Loucy (cell line): ENCODE measurements at regions not wholly inside any gene's neighbourhood (a gene's known extent, or its start where the extent isn't known, plus 50 kb on each side); places are given as distances from the start of the nearest gene placed in this dataset.

Experiments
- H2AFZ ChIP-seq: fragments of 200-600 bp; sonication (generic); 2 replicates; pipeline ENCODE4 v1.6.0; 2016; ENCODE audit warnings: antibody characterized with exemption, mild to moderate bottlenecking, low read length, moderate library complexity
- H3F3A ChIP-seq: fragments of 200-600 bp; 2 replicates; pipeline ENCODE4 v1.6.0; 2016; ENCODE audit warnings: antibody characterized with exemption, low read depth, mild to moderate bottlenecking
- H3K27me3 ChIP-seq: fragments of 200-600 bp; sonication (generic); 2 replicates; pipeline ENCODE4 v1.6.1; 2014; ENCODE audit warnings: low read length, mild to moderate bottlenecking; ENCODE audit not compliant: insufficient read depth, poor library complexity, severe bottlenecking
- H3K36me3 ChIP-seq: fragments of 200-600 bp; sonication (generic); 2 replicates; pipeline ENCODE4 v1.6.1; 2016; ENCODE audit warnings: low read length; ENCODE audit not compliant: insufficient read depth
- H3K4me1 ChIP-seq: fragments of 200-600 bp; sonication (generic); 2 replicates; pipeline ENCODE4 v1.5.1; 2014; ENCODE audit warnings: low read length, mild to moderate bottlenecking; ENCODE audit not compliant: insufficient read depth, poor library complexity, severe bottlenecking
- H3K4me2 ChIP-seq: fragments of 200-600 bp; sonication (generic); 2 replicates; pipeline ENCODE4 v1.6.0; 2014; ENCODE audit warnings: antibody characterized with exemption, low read length, low read depth, mild to moderate bottlenecking; ENCODE audit not compliant: poor library complexity, severe bottlenecking
- H3K4me3 ChIP-seq: fragments of 200-600 bp; sonication (generic); 2 replicates; pipeline ENCODE4 v1.5.1; 2014; ENCODE audit warnings: low read length, mild to moderate bottlenecking, mixed read lengths; ENCODE audit not compliant: poor library complexity, severe bottlenecking
- H3K79me2 ChIP-seq: fragments of 200-600 bp; sonication (generic); 2 replicates; pipeline ENCODE4 v1.6.1; 2014; ENCODE audit warnings: low read length; ENCODE audit not compliant: insufficient read depth
- H3K9ac ChIP-seq: fragments of 200-600 bp; sonication (generic); 2 replicates; pipeline ENCODE4 v1.6.0; 2014; ENCODE audit warnings: mild to moderate bottlenecking, low read depth, low read length, moderate library complexity; ENCODE audit not compliant: poor library complexity, severe bottlenecking
- H3K9me2 ChIP-seq: fragments of 200-600 bp; sonication (generic); replicated peaks from 2 replicates; pipeline ENCODE4 v1.6.1; 2016; ENCODE audit warnings: low read depth, low read length, mixed read lengths
- H3K9me3 ChIP-seq: fragments of 200-600 bp; sonication (generic); 2 replicates; pipeline ENCODE4 v1.6.1; 2014; ENCODE audit warnings: mild to moderate bottlenecking, antibody characterized with exemption, low read length, low read depth; ENCODE audit not compliant: insufficient read depth
- H4K20me1 ChIP-seq: fragments of 200-600 bp; sonication (generic); 2 replicates; pipeline ENCODE4 v1.6.0; 2014; ENCODE audit warnings: antibody characterized with exemption, low read length, mild to moderate bottlenecking; ENCODE audit not compliant: insufficient read depth, poor library complexity, severe bottlenecking
- EZH2phosphoT487 ChIP-seq: fragments of 200-600 bp; IDR thresholded peaks from 2 replicates; pipeline ENCODE4 v1.6.1; 2018; ENCODE audit warnings: antibody characterized with exemption, mild to moderate bottlenecking, moderate library complexity, borderline replicate concordance
- TF ChIP-seq, protein P1 (sequence below): fragments of 200-600 bp; sonication (generic); conservative IDR thresholded peaks from 2 replicates; pipeline ENCODE4 v1.5.1; 2014; ENCODE audit warnings: mild to moderate bottlenecking, antibody characterized with exemption, low read length

DNA sequence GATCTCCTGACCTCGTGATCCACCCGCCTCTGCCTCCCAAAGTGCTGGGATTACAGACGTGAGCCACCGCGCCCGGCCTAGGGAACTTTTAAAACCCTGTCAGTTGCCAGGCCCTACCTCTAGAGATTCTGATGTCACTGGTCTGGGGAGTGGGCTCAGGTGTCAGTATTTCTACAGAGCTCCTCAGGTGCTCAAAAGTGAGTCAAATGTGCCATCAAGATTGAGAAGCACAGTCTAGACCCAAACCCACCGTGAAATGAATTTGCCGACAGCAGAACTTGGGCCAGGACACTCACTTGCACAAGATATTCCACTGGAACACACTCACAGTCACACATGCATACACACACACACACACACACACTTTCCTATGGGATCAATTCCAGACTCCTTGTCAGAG is 215.5 kb downstream of the RRAGC start:
- no peak overlapping the region for H3K4me3 ChIP-seq
- H3K36me3 ChIP-seq = no peaks in the 10 kb centered on the region
- H3K79me2 ChIP-seq = no peaks in the 10 kb centered on the region
- TF ChIP-seq, protein P1, sequence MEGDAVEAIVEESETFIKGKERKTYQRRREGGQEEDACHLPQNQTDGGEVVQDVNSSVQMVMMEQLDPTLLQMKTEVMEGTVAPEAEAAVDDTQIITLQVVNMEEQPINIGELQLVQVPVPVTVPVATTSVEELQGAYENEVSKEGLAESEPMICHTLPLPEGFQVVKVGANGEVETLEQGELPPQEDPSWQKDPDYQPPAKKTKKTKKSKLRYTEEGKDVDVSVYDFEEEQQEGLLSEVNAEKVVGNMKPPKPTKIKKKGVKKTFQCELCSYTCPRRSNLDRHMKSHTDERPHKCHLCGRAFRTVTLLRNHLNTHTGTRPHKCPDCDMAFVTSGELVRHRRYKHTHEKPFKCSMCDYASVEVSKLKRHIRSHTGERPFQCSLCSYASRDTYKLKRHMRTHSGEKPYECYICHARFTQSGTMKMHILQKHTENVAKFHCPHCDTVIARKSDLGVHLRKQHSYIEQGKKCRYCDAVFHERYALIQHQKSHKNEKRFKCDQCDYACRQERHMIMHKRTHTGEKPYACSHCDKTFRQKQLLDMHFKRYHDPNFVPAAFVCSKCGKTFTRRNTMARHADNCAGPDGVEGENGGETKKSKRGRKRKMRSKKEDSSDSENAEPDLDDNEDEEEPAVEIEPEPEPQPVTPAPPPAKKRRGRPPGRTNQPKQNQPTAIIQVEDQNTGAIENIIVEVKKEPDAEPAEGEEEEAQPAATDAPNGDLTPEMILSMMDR = no peak
- TF ChIP-seq EZH2phosphoT487 = no peak
- no peak overlapping the region for H3K9ac ChIP-seq
- H4K20me1 ChIP-seq = no peaks in the 10 kb centered on the region
- no peaks in the 10 kb centered on the region for H3K4me1 ChIP-seq
- H3K9me2 ChIP-seq = no peaks in the 10 kb centered on the region
- H3K27me3 ChIP-seq = no peaks in the 10 kb centered on the region
- H3K4me2 ChIP-seq = no peak overlapping the region
- H3K9me3 ChIP-seq = no peaks in the 10 kb centered on the region
- H2AFZ ChIP-seq = no peak overlapping the region
- no peaks in the 10 kb centered on the region for H3F3A ChIP-seq

DNA sequence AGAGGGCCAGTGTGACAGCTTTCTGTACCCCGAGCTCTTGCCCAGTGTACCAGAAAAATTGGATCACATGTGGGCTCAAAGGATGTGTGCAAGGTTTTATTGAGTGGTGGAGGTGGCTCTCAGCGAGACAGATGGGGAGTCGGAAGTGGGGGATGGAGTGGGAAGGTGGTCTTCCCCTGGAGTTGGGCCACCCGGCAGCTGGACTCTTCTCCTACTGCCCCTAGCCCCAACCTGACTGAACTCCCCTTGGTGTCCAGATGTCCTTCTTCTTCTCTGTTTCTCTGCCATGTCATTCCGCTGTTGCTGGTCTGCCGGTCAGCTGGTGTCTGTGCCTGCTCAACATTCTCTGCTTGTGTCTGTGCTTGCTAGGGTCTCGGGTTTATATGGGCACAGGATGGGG is 217.9 kb downstream of the RRAGC start:
- no peaks in the 10 kb centered on the region for H3K9me3 ChIP-seq
- H3K4me2 ChIP-seq = no peak overlapping the region
- no peak overlapping the region for H3K4me3 ChIP-seq
- no peak overlapping the region for H2AFZ ChIP-seq
- no peaks in the 10 kb centered on the region for H3K9me2 ChIP-seq
- no peaks in the 10 kb centered on the region for H3K4me1 ChIP-seq
- H3K79me2 ChIP-seq = no peaks in the 10 kb centered on the region
- H3K9ac ChIP-seq = no peak overlapping the region
- H3K36me3 ChIP-seq = no peaks in the 10 kb centered on the region
- H3K27me3 ChIP-seq = no peaks in the 10 kb centered on the region
- no peaks in the 10 kb centered on the region for H3F3A ChIP-seq
- TF ChIP-seq, protein P1 = no peak
- no peak for TF ChIP-seq EZH2phosphoT487
- no peaks in the 10 kb centered on the region for H4K20me1 ChIP-seq

DNA sequence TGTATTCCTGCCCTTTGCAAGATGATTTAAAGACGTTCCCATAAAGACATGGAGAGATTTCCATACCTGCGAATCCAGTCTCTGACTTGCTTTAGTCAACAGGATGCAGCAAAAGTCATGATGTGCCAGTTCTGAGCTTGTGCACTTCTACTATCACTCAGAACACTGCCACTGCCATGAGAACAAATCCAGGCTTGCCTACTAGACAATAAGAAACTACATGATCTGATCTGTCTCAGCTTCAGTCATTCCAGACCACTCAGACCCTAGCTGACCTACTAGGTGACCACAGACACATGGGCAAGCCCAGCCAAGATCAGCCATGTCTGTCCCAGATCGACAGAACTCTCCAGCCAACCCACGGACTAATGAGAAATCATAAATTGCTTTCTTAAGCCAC is 219.2 kb downstream of the RRAGC start:
- Histone ChIP-seq H3K4me1 (no peaks in the 10 kb centered on the region), H4K20me1 (no peaks in the 10 kb centered on the region), H3K9me3 (no peaks in the 10 kb centered on the region), H3K9ac (no peak overlapping the region), H3F3A (no peaks in the 10 kb centered on the region), H3K27me3 (no peaks in the 10 kb centered on the region), H2AFZ (no peak overlapping the region), H3K79me2 (no peaks in the 10 kb centered on the region), H3K36me3 (no peaks in the 10 kb centered on the region), H3K4me3 (no peak overlapping the region), H3K9me2 (no peaks in the 10 kb centered on the region), H3K4me2 (no peak overlapping the region)
- TF ChIP-seq, protein P1 = no peak
- no peak for TF ChIP-seq EZH2phosphoT487
